Loucy (cell line): ENCODE measurements at regions not wholly inside any gene's neighbourhood (a gene's known extent, or its start where the extent isn't known, plus 50 kb on each side); places are given as distances from the start of the nearest gene placed in this dataset.

Source experiments
- CTCF ChIP-seq: fragments of 200-600 bp; sonication (generic); conservative IDR thresholded peaks from 2 replicates; pipeline ENCODE4 v1.5.1; 2014; ENCODE audit warnings: mild to moderate bottlenecking, antibody characterized with exemption, low read length
- EZH2phosphoT487 ChIP-seq: fragments of 200-600 bp; IDR thresholded peaks from 2 replicates; pipeline ENCODE4 v1.6.1; 2018; ENCODE audit warnings: antibody characterized with exemption, mild to moderate bottlenecking, moderate library complexity, borderline replicate concordance

GRCh38 chr7:89232-90019 lies 102.9 kb upstream of the FAM20C start:
- TF ChIP-seq CTCF (no peak), EZH2phosphoT487 (no peak)
